ENCODE measurements at regions not wholly inside any gene's neighbourhood (a gene's known extent, or its start where the extent isn't known, plus 50 kb on each side); places are given as distances from the start of the nearest gene placed in this dataset.

DNA sequence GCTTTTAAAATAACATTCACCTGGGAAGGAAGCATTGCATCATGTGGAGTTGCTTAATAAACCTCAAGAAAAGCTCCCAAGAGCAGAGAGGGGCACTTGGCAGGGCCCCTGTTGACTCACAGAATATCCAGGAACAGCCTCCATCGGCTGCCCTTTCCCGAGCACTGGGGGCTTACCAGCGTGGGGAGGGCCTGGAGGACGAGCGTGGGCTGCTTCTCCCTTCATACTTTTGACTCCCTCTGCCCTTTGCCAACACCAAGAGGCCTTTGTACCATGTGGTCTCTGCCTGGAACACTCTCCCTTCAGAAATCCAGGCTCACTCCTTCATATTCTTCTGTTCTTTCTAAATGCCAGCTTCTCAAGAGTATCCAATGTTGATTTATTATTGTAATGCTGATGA is 492.1 kb upstream of the TMEM132C start:
- TF ChIP-seq, protein P1, sequence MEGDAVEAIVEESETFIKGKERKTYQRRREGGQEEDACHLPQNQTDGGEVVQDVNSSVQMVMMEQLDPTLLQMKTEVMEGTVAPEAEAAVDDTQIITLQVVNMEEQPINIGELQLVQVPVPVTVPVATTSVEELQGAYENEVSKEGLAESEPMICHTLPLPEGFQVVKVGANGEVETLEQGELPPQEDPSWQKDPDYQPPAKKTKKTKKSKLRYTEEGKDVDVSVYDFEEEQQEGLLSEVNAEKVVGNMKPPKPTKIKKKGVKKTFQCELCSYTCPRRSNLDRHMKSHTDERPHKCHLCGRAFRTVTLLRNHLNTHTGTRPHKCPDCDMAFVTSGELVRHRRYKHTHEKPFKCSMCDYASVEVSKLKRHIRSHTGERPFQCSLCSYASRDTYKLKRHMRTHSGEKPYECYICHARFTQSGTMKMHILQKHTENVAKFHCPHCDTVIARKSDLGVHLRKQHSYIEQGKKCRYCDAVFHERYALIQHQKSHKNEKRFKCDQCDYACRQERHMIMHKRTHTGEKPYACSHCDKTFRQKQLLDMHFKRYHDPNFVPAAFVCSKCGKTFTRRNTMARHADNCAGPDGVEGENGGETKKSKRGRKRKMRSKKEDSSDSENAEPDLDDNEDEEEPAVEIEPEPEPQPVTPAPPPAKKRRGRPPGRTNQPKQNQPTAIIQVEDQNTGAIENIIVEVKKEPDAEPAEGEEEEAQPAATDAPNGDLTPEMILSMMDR (IDR thresholded peaks at IDR 0.05; ENCODE audit: low read depth, low read length), result no peak
- H3K4me3 ChIP-seq (replicated peaks in 1 of 2; ENCODE audit: low read depth in 2 of 2, low read length in 2 of 2), result no peak overlapping the region
- DNase-seq (ENCODE audit: low read depth in 2 of 2), result peak in 1 of 2 donors; percentile 9

DNA sequence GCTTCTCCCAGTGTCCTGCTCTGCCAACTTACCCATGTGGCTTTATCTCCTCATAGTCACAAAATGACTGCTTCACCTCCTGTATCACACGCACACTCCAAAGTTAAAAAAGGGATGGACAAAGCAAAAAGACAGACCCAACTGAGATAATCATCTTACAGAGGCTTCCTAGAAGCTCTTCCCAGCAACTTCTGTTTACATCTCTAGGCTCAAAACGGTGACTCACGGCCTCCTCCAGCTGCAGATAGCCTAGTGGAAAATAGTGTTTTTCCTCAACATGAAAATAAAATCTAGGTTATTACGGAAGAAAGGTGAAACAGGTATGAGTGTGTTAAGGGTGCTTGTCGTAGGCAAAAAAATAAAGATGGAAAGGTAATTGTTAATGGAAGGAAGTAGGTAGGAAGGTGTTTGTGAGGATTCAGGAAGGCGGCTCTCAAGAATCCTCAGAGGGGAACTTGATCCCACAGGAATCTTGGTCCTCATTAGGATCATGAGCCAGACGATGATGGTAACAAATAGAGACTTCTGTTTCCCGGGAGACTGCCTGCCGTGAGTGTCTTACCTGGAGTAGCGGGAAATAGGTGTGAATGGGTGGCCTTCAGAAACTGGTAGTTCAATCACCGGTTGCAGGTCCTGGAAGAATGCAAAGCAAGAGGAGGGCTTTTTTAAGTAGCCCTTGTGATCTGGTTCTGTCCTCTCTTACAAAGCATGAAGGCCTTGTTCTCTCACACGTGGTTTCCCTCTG is 487.5 kb upstream of the TMEM132C start:
- no peak overlapping the region for H3K4me3 ChIP-seq (replicated peaks in 1 of 2; ENCODE audit: low read depth in 2 of 2, low read length in 2 of 2)
- TF ChIP-seq, protein P1 (IDR thresholded peaks at IDR 0.05; ENCODE audit: low read depth, low read length), result no peak
- DNase-seq (ENCODE audit: low read depth in 2 of 2), result no peak

DNA sequence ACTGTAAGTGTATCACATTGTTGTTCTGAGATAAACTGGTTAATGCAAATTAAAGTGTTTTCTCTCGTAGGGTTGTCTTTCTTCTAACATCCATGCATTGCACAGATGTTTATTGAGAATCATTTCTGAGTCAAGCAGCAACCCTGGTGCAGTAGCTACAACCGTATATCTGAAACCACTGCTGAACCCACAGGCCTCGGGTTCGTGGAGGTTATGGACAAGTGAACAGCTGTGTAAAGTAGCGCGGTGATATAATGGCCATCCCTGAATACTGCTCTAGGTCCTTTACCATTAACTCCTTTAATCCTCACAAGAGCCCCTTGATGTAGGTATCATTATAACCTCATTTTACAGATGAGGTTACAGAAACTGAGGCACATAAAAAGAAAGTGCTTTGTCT is 486.1 kb upstream of the TMEM132C start:
- TF ChIP-seq, protein P1 (IDR thresholded peaks at IDR 0.05; ENCODE audit: low read depth, low read length), result no peak
- no peak for DNase-seq (ENCODE audit: low read depth in 2 of 2)
- H3K4me3 ChIP-seq (replicated peaks in 1 of 2; ENCODE audit: low read depth in 2 of 2, low read length in 2 of 2), result no peak overlapping the region

DNA sequence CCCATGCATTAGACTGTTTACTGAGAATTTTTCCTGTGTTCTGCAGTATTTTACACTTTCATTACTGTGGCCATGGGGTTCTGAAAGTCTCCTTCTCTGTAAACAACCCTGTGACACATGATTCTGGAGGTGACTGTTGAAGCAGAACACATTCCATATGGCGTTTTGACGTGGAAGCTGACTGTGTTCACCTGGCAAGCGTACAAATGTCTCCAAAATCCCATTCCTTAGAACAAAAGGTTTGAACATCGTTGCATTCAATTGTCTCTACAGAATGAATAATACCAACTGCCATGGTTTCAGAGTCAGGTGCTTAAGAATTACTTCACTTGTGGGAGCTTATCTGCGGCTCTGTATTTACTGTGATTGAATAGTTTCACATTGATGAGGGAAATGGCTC is 485.6 kb upstream of the TMEM132C start:
- H3K4me3 ChIP-seq (replicated peaks in 1 of 2; ENCODE audit: low read depth in 2 of 2, low read length in 2 of 2), result no peak overlapping the region
- DNase-seq (ENCODE audit: low read depth in 2 of 2), result no peak
- TF ChIP-seq, protein P1 (IDR thresholded peaks at IDR 0.05; ENCODE audit: low read depth, low read length), result no peak

DNA sequence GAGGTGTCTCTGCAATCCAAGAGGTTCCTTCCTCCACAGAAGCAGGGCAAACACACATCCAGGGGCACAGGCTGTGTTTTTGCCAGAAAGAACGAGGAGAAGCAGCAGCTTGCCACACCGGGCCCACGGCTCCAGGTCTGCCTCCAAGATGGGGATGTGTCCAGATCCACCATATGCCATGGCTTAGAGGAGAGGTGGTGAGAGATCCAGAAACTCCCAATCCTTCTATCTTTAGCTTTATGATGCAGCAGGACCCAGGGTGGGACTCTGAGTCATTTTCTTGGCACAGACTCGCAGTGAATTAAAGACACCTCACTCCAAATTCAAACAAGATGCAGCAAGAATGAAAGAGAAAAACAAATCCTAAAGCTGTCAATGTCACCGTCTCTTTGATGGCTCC is 481.4 kb upstream of the TMEM132C start:
- peak; percentile 2 to 15 for DNase-seq (ENCODE audit: low read depth in 2 of 2)
- TF ChIP-seq, protein P1 (IDR thresholded peaks at IDR 0.05; ENCODE audit: low read depth, low read length), result no peak
- no peak overlapping the region for H3K4me3 ChIP-seq (replicated peaks in 1 of 2; ENCODE audit: low read depth in 2 of 2, low read length in 2 of 2)

DNA sequence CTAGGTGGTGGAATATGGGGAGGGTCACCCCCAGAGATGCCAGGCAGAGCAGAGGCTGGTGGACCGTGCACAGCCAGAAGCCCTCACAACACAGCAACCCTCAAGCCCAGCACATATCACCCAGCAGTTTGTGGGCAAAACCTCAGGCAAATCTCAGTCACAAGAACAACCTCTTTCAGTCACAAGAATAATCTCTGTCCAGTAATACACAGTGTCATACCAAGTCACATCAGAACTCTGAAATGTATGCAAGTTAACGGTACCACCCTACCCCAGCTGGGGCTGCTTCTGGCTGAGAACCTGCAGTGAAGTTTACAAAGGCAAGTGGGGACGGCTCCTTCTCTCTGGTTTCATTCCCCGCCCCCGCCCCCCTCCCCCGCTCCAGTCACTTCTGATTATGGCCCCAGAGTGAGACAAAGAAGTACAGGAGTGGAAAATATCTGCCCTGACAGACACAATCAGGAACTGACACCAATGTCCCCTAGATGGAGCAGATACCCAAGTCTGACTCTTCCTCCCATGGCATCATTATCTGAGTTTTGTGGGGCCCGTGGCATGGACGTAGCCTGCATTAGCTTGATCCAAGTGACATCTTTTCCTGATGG is 480.9 kb upstream of the TMEM132C start:
- no peak overlapping the region for H3K4me3 ChIP-seq (replicated peaks in 1 of 2; ENCODE audit: low read depth in 2 of 2, low read length in 2 of 2)
- TF ChIP-seq, protein P1 (IDR thresholded peaks at IDR 0.05; ENCODE audit: low read depth, low read length), result no peak
- no peak for DNase-seq (ENCODE audit: low read depth in 2 of 2)

Measured in cardiac fibroblast (primary cell).